Keratinocyte (primary cell): ENCODE measurements at regions not wholly inside any gene's neighbourhood (a gene's known extent, or its start where the extent isn't known, plus 50 kb on each side); places are given as distances from the start of the nearest gene placed in this dataset.
A peak's percentile ranks its signal among the peaks of the same experiment; 100 is the strongest.
"Not testable (repeated sequence)": the region's sequence is repeated elsewhere in the genome, so short reads cannot be mapped to it uniquely, and the experiment has no call there.

ENCODE experiments used
- DNase-seq: peaks from one replicate; pipeline ENCODE4 v3.0.0-alpha.2; 2011; ENCODE audit warnings: low read depth, missing footprints, low spot score
- FAIRE-seq: peaks from 2 replicates; lab custom pipeline; 2011; peaks lifted over from hg19 to GRCh38; lab: Jason Lieb, UNC
- H2AFZ ChIP-seq: 2 replicates; pipeline ENCODE4 v1.6.0; 2012; ENCODE audit warnings: low read length, control low read depth, inconsistent platforms; ENCODE audit not compliant: control insufficient read depth
- H3K27ac ChIP-seq: 2 replicates; pipeline ENCODE4 v1.5.1; 2011; ENCODE audit warnings: low read length; ENCODE audit not compliant: control insufficient read depth, insufficient read depth
- H3K27me3 ChIP-seq: 3 replicates; pipeline ENCODE4 v1.6.0; 2011; ENCODE audit warnings: low read length; ENCODE audit not compliant: control insufficient read depth, insufficient read depth; ENCODE audit errors: extremely low read depth
- H3K36me3 ChIP-seq, 2 experiments: 2 replicates in 1 of 2; 3 replicates in 1 of 2; pipeline ENCODE4 v1.5.1; 2011; ENCODE audit warnings: low read length in 2 of 2, mild to moderate bottlenecking in 1 of 2; ENCODE audit not compliant: control insufficient read depth in 2 of 2, insufficient read depth in 2 of 2; ENCODE audit errors: extremely low read depth in 1 of 2
- H3K4me1 ChIP-seq: 3 replicates; pipeline ENCODE4 v1.5.1; 2011; ENCODE audit warnings: low read length; ENCODE audit not compliant: control insufficient read depth, insufficient read depth; ENCODE audit errors: extremely low read depth
- H3K4me2 ChIP-seq: 3 replicates; pipeline ENCODE4 v1.6.0; 2011; ENCODE audit warnings: low read depth, low read length; ENCODE audit not compliant: control insufficient read depth, insufficient read depth; ENCODE audit errors: extremely low read depth
- H3K4me3 ChIP-seq, 3 experiments: fragments of 200-600 bp in 1 of 3; sonication (generic) in 1 of 3; 2 replicates in 2 of 3; 3 replicates in 1 of 3; pipeline ENCODE4 v1.5.1; 2011 to 2016; ENCODE audit warnings: low read length in 3 of 3, mild to moderate bottlenecking in 3 of 3, control low read depth in 2 of 3, inconsistent platforms in 1 of 3, low read depth in 1 of 3, mixed read lengths in 1 of 3, mixed run types in 1 of 3, moderate library complexity in 1 of 3; ENCODE audit not compliant: control insufficient read depth in 2 of 3, insufficient read depth in 2 of 3; ENCODE audit errors: extremely low read depth in 1 of 3
- H3K79me2 ChIP-seq: 2 replicates; pipeline ENCODE4 v1.6.0; 2012; ENCODE audit warnings: low read length; ENCODE audit not compliant: control insufficient read depth, insufficient read depth
- H3K9ac ChIP-seq: 3 replicates; pipeline ENCODE4 v1.6.0; 2011; ENCODE audit warnings: low read length; ENCODE audit not compliant: control insufficient read depth, insufficient read depth; ENCODE audit errors: extremely low read depth
- H3K9me1 ChIP-seq: 3 replicates; pipeline ENCODE4 v1.6.0; 2011; ENCODE audit warnings: low read length; ENCODE audit not compliant: control insufficient read depth, insufficient read depth; ENCODE audit errors: extremely low read depth
- H3K9me3 ChIP-seq: 2 replicates; pipeline ENCODE4 v1.5.1; 2012; ENCODE audit warnings: low read depth, low read length; ENCODE audit not compliant: control insufficient read depth
- H4K20me1 ChIP-seq: 3 replicates; pipeline ENCODE4 v1.6.0; 2011; ENCODE audit warnings: low read length; ENCODE audit not compliant: control insufficient read depth, insufficient read depth; ENCODE audit errors: extremely low read depth
- EZH2 ChIP-seq: IDR thresholded peaks from one replicate; pipeline ENCODE4 v1.6.1; 2012; ENCODE audit warnings: inconsistent platforms, mild to moderate bottlenecking, low read length, moderate library complexity
- dilution Hi-C: fragments of 300-500 bp; cut with MboI; formaldehyde crosslinking; loops from one replicate; pipeline ENCODE4 v1.7.0; 2020; ENCODE audit warnings: low sequenced_read_pairs; ENCODE audit not compliant: extremely low pct_ligation_motif_present
- TF ChIP-seq, protein P1 (sequence below), 3 experiments: IDR thresholded peaks in 1 of 3; conservative IDR thresholded peaks in 1 of 3; optimal IDR thresholded peaks in 1 of 3; 2 replicates in 2 of 3; 3 replicates in 1 of 3; pipeline versions ENCODE3 to v1.5.1; 2011; ENCODE audit warnings: low read length in 3 of 3, mild to moderate bottlenecking in 3 of 3, moderate library complexity in 2 of 3, control low read depth in 1 of 3, inconsistent platforms in 1 of 3; ENCODE audit not compliant: insufficient read depth in 2 of 3; ENCODE audit errors: extremely low read depth in 1 of 3

DNA sequence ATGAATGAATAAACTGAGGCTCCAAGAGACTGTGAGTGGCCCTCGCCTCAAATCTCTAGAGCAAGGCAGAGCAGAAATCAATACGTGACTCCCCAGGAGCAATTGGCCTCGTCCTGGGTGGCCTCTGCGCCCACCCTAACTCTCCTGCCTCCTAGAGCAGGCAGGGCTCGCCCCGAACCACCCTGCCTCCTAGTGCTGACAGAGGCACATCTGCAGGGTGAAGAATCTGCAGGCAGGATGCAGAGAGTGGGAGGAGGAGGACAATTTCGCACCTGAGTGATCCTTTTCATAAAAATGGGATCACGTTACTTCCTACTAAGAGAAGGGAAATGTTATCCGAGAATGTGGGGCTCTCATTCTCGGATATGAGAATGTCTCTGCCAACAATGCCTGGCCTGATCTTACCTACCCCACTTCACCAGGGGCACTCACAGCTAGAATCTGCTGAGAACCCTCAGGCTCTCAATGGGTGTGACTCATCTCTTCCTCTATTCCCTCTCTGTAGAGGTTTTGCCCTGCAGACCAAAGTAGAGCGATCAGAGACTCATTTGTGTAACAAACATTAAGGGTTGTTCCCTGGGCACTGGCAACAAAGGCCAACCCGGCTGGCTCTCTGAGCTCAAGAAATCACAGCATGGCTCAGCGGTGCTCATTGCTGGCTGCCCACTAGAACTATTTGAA, 61.7 kb upstream of the BCL2L14 start:
- Histone ChIP-seq H3K4me2 (peak overlapping the region; percentile 15), H3K4me3 (no peak overlapping the region), H2AFZ (peak overlapping the region; percentile 2), H3K9ac (no peak overlapping the region), H3K27ac (peak overlapping the region; percentile 6), H4K20me1 (no peaks in the 10 kb centered on the region), H3K9me3 (no peaks in the 10 kb centered on the region), H3K4me1 (peaks cover 25% of the 10 kb centered on the region), H3K79me2 (no peaks in the 10 kb centered on the region), H3K36me3 (no peaks in the 10 kb centered on the region), H3K27me3 (no peaks in the 10 kb centered on the region), H3K9me1 (no peaks in the 10 kb centered on the region)
- DNase-seq (peak; percentile 58), FAIRE-seq (peak; percentile 94)
- TF ChIP-seq, protein P1, sequence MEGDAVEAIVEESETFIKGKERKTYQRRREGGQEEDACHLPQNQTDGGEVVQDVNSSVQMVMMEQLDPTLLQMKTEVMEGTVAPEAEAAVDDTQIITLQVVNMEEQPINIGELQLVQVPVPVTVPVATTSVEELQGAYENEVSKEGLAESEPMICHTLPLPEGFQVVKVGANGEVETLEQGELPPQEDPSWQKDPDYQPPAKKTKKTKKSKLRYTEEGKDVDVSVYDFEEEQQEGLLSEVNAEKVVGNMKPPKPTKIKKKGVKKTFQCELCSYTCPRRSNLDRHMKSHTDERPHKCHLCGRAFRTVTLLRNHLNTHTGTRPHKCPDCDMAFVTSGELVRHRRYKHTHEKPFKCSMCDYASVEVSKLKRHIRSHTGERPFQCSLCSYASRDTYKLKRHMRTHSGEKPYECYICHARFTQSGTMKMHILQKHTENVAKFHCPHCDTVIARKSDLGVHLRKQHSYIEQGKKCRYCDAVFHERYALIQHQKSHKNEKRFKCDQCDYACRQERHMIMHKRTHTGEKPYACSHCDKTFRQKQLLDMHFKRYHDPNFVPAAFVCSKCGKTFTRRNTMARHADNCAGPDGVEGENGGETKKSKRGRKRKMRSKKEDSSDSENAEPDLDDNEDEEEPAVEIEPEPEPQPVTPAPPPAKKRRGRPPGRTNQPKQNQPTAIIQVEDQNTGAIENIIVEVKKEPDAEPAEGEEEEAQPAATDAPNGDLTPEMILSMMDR (optimal IDR thresholded peaks at IDR 0.05 in 1 of 3, IDR thresholded peaks at IDR 0.05 in 1 of 3, conservative IDR thresholded peaks at IDR 0.05 in 1 of 3; ENCODE audit: extremely low read depth in 1 of 3, insufficient read depth in 2 of 3, low read length in 3 of 3): peak; percentile 17 to 61 (median 29)
- TF ChIP-seq EZH2: no peak
- dilution Hi-C loops: no loop called here

GRCh38 chr12:12009749-12010276, 60.9 kb upstream of the BCL2L14 start:
- DNase-seq, H3K27ac ChIP-seq, H3K27me3 ChIP-seq, H4K20me1 ChIP-seq, H2AFZ ChIP-seq, dilution Hi-C loops, H3K9me3 ChIP-seq, H3K9me1 ChIP-seq, FAIRE-seq, H3K79me2 ChIP-seq, H3K36me3 ChIP-seq, H3K4me2 ChIP-seq, H3K9ac ChIP-seq, H3K4me3 ChIP-seq: not testable (repeated sequence)
- H3K4me1 ChIP-seq: peaks cover 25% of the 10 kb centered on the region
